HAP-1 (cell line): ENCODE measurements at regions not wholly inside any gene's neighbourhood (a gene's known extent, or its start where the extent isn't known, plus 50 kb on each side); places are given as distances from the start of the nearest gene placed in this dataset.

Experiments
- DNase-seq, 2 experiments: peaks; one replicate each; pipeline ENCODE4 v3.0.0-alpha.2; 2016 to 2020; ENCODE audit warnings: low spot score in 2 of 2
- H3K27me3 ChIP-seq: fragments of 250-450 bp; sonication (Bioruptor Pico); 2 replicates; pipeline ENCODE4 v1.5.1; 2020; ENCODE audit warnings: low read depth, mild to moderate bottlenecking, moderate library complexity
- H3K36me3 ChIP-seq: fragments of 250-450 bp; sonication (Bioruptor Pico); replicated peaks from 2 replicates; pipeline ENCODE4 v1.5.1; 2020; ENCODE audit warnings: mild to moderate bottlenecking
- H3K4me1 ChIP-seq: fragments of 250-450 bp; sonication (Bioruptor Pico); 2 replicates; pipeline ENCODE4 v1.5.1; 2020; ENCODE audit warnings: mild to moderate bottlenecking
- H3K4me3 ChIP-seq: fragments of 250-450 bp; sonication (Bioruptor Pico); 2 replicates; pipeline ENCODE4 v1.5.1; 2020; ENCODE audit warnings: mild to moderate bottlenecking, moderate library complexity
- H3K9me3 ChIP-seq: fragments of 250-450 bp; sonication (Bioruptor Pico); 2 replicates; pipeline ENCODE4 v1.5.1; 2020; ENCODE audit warnings: mild to moderate bottlenecking, moderate library complexity
- in situ Hi-C: fragments of 300-500 bp; cut with MboI; formaldehyde crosslinking; loops from 3 replicates; pipeline ENCODE4 v1.14.3; 2020; ENCODE audit warnings: low sequenced_read_pairs, inconsistent platforms, mixed read lengths

DNA sequence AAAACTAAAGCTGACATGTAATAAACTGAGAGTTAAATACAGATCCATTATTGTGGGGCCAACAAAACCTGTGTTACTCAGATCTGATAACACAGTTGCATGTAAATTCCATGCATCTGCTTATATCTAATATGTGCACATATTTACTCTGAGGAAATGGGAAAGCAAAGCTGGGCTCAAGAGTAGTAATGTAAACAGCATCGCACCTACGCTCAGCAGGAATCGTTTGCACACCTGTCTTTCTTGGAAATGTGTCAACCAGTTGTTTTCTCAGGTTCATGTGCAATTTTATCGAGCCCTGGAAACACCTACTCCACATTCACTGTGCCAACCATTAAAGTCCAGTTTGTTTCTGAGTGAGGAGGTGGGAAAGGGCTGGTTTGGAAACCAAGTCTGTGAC, 80.3 kb upstream of the CNKSR3 start:
- Histone ChIP-seq H3K4me3 (no peak overlapping the region), H3K27me3 (no peaks in the 10 kb centered on the region), H3K9me3 (no peaks in the 10 kb centered on the region), H3K36me3 (no peaks in the 10 kb centered on the region), H3K4me1 (peaks cover 4% of the 10 kb centered on the region)
- in situ Hi-C loops = no loop called here
- no peak for DNase-seq

DNA sequence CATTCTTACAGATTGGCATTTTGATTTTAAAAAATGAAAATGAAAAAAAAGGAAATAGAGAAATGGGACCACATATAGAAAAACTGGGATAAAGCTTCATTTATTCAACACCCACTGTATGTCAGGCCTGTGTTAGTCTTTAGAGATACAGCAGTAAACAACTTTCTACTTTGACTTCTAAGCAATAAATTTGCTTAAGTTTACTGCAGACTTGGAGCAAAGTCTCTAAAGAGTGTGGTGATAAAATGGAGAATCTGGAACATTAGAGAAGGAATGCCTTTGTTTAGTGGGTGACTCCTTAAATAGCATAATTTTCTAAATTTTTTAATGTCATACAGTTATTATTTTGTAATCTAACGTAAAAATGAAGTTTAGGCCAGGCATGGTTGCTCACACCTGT, 80.7 kb upstream of the CNKSR3 start:
- Histone ChIP-seq H3K4me1 (peaks cover 9% of the 10 kb centered on the region), H3K27me3 (no peaks in the 10 kb centered on the region), H3K36me3 (no peaks in the 10 kb centered on the region), H3K4me3 (no peak overlapping the region), H3K9me3 (no peaks in the 10 kb centered on the region)
- in situ Hi-C loops = no loop called here
- no peak for DNase-seq

GRCh38 chr6:154592199-154592860, 81.8 kb upstream of the CNKSR3 start:
- DNase-seq = no peak
- Histone ChIP-seq H3K27me3 (no peaks in the 10 kb centered on the region), H3K4me1 (peaks cover 15% of the 10 kb centered on the region), H3K4me3 (no peak overlapping the region), H3K36me3 (no peaks in the 10 kb centered on the region), H3K9me3 (no peaks in the 10 kb centered on the region)
- in situ Hi-C loops = no loop called here

GRCh38 chr6:154593122-154593521, 82.6 kb upstream of the CNKSR3 start:
- peak in 1 of 2 experiments; percentile 30 for DNase-seq
- in situ Hi-C loops = no loop called here
- H3K4me1 ChIP-seq = peaks cover 15% of the 10 kb centered on the region
- H3K9me3 ChIP-seq = no peaks in the 10 kb centered on the region
- no peaks in the 10 kb centered on the region for H3K36me3 ChIP-seq
- H3K4me3 ChIP-seq = no peak overlapping the region
- H3K27me3 ChIP-seq = no peaks in the 10 kb centered on the region

- in situ Hi-C loops = no loop called here
- H3K36me3 ChIP-seq = no peaks in the 10 kb centered on the region
- no peaks in the 10 kb centered on the region for H3K27me3 ChIP-seq
- H3K4me1 ChIP-seq = peaks cover 15% of the 10 kb centered on the region
- no peak for DNase-seq
- no peaks in the 10 kb centered on the region for H3K9me3 ChIP-seq
- no peak overlapping the region for H3K4me3 ChIP-seq
Observed at GRCh38 chr6:154594496-154595198, 84.2 kb upstream of the CNKSR3 start.

DNA sequence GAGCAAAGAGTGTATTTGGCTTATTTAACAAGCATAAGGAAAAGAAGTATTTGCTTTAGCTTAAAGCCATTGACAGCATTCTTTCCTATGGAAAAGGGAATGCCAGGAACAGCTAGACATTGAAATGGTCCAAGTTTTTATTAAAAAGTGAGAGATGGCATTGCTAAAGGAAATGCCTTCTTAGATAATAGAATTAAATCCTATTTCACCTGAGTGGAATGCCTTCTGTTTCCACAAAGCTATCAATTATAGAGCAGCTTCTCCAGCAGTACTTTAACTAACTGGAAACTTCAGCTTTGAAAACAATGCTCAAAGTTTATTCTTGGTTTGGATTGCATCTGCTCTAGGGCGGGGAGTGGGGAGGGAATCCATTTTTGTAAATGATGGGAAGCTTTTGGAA, 85.1 kb upstream of the CNKSR3 start:
- in situ Hi-C loops = no loop called here
- no peaks in the 10 kb centered on the region for H3K9me3 ChIP-seq
- H3K27me3 ChIP-seq = no peaks in the 10 kb centered on the region
- H3K4me1 ChIP-seq = peaks cover 15% of the 10 kb centered on the region
- H3K4me3 ChIP-seq = no peak overlapping the region
- no peaks in the 10 kb centered on the region for H3K36me3 ChIP-seq
- no peak for DNase-seq

DNA sequence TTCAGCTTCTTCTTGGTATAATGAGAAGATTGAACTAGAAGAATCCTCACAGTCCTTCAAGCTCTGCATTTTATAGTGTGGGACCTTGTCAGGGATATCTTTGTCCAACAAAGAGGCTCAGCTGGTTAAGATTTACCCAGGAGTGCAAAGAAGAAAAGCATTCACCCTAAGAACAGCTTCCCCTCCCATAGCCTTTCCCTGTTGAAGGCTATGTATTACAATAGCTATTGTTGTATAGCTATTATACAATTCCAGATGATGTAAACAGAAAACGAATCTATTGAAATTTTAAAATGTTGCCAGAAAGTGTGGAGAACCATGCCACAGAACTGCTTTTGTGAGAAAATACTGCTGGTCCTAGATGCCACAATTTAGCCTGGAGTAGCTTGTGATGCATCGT, 85.5 kb upstream of the CNKSR3 start:
- peaks cover 15% of the 10 kb centered on the region for H3K4me1 ChIP-seq
- no peaks in the 10 kb centered on the region for H3K9me3 ChIP-seq
- H3K4me3 ChIP-seq = no peak overlapping the region
- in situ Hi-C loops = no loop called here
- H3K27me3 ChIP-seq = no peaks in the 10 kb centered on the region
- DNase-seq = peak; percentile 50 to 89
- no peaks in the 10 kb centered on the region for H3K36me3 ChIP-seq

DNA sequence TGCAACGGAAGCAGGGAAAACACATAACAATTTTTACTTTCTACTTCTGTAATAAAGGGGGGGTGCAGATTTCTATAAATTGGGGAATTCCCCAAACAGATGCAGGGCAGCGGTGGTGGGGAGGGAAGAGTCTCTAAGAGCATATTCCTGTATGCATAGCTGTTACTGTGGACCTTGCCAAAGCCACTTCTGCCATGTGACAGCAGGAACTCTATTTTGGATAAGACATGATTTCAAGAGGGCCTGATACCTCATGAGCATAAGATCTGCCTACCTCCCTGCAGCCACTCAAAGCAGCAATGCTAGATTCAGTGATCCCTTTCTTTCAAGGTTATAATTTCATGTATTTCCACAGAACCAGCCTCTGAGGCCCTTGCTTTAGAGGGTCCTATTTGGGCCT, 86.2 kb upstream of the CNKSR3 start:
- in situ Hi-C loops = no loop called here
- no peaks in the 10 kb centered on the region for H3K27me3 ChIP-seq
- no peaks in the 10 kb centered on the region for H3K36me3 ChIP-seq

DNA sequence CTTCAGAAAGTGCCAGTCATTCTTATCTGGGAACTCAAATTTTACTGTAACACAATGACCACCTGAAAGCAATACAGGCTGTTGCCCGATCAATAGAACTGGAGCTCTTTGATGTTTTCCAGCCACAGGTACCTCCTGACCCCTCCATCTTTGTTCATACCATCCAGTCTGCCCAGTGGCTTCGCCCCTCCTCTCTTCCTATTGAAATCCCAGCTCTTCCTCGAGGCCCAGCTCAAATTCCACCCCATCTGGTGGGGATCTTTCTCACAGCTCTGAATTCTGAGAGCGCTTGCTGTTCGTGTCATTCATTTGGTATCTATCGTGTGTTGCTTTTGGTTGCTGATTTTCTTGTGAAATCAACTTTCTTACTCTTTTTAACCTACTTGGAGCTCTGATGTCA, 87.9 kb upstream of the CNKSR3 start:
- H3K36me3 ChIP-seq = no peaks in the 10 kb centered on the region
- in situ Hi-C loops = no loop called here
- no peaks in the 10 kb centered on the region for H3K9me3 ChIP-seq
- no peaks in the 10 kb centered on the region for H3K27me3 ChIP-seq
- no peak overlapping the region for H3K4me3 ChIP-seq
- DNase-seq = no peak
- H3K4me1 ChIP-seq = peaks cover 15% of the 10 kb centered on the region

More for the DNA sequence above, 86.2 kb upstream of the CNKSR3 start:
- DNase-seq = no peak
- peaks cover 15% of the 10 kb centered on the region for H3K4me1 ChIP-seq
- H3K4me3 ChIP-seq = no peak overlapping the region
- no peaks in the 10 kb centered on the region for H3K9me3 ChIP-seq

GRCh38 chr6:154602296-154602695, 91.8 kb upstream of the CNKSR3 start:
- no peak for DNase-seq
- no peaks in the 10 kb centered on the region for H3K9me3 ChIP-seq
- in situ Hi-C loops = no loop called here
- no peak overlapping the region for H3K4me3 ChIP-seq
- peaks cover 5% of the 10 kb centered on the region; the same call in 1 of the 2 replicates for H3K4me1 ChIP-seq
- no peaks in the 10 kb centered on the region for H3K27me3 ChIP-seq
- no peaks in the 10 kb centered on the region for H3K36me3 ChIP-seq

DNA sequence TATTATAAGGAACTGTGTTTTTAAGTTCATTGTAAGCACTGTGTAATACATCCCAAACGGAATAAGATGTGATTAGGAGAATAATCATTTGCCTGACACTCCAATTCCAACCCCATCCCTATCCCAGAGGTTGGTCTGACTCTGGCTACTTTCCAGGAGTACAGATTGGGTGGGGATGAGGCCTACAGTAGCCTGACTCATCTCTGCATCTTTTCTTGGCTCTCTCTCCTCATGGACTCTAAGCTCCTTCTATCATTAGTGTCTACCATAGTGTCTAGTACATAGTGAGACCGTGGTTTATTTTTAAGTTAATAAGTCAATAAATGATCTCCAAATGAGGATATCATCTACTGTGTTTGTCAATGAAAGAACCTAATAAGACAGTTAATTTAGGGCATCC, 92.2 kb upstream of the CNKSR3 start:
- Histone ChIP-seq H3K27me3 (no peaks in the 10 kb centered on the region), H3K9me3 (no peaks in the 10 kb centered on the region), H3K4me1 (peaks cover 5% of the 10 kb centered on the region; the same call in 1 of the 2 replicates), H3K4me3 (no peak overlapping the region), H3K36me3 (no peaks in the 10 kb centered on the region)
- in situ Hi-C loops = no loop called here
- no peak for DNase-seq

GRCh38 chr6:154604119-154604518, 93.6 kb upstream of the CNKSR3 start:
- in situ Hi-C loops = no loop called here
- no peak for DNase-seq
- Histone ChIP-seq H3K4me3 (no peak overlapping the region), H3K4me1 (peaks cover 5% of the 10 kb centered on the region; the same call in 1 of the 2 replicates), H3K27me3 (no peaks in the 10 kb centered on the region), H3K36me3 (no peaks in the 10 kb centered on the region), H3K9me3 (no peaks in the 10 kb centered on the region)

- in situ Hi-C loops = no loop called here
- peak in 1 of 2 experiments; percentile 30 for DNase-seq
- Histone ChIP-seq H3K27me3 (no peaks in the 10 kb centered on the region), H3K4me1 (peaks cover 5% of the 10 kb centered on the region; the same call in 1 of the 2 replicates), H3K9me3 (no peaks in the 10 kb centered on the region), H3K4me3 (no peak overlapping the region), H3K36me3 (no peaks in the 10 kb centered on the region)
Observed at GRCh38 chr6:154605178-154605881, 94.8 kb upstream of the CNKSR3 start.

DNA sequence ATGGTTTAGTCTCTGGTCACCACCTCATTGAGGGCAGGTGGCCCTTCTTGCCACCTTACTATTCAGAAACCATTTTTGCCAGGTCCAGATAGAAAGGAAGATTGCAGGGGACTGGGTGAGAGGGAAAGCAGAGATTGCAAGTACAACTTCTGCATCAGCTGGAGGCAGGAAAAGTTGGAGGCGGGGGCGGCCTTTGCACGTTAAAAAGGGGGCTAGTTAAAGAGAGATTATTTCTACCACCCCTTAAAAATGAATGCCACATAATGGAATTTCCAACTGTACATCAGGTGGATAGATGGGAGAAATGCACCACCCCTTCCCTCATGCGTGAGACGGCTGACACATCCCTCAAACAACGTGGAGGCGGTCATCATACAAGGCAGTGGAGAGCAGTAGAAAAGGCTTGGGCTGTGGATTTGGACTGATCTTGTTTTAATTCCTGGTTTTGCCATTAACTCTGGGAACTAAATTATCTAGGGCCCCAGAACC, 95.4 kb upstream of the CNKSR3 start:
- Histone ChIP-seq H3K4me1 (peaks cover 5% of the 10 kb centered on the region; the same call in 1 of the 2 replicates), H3K27me3 (no peaks in the 10 kb centered on the region), H3K36me3 (no peaks in the 10 kb centered on the region), H3K9me3 (no peaks in the 10 kb centered on the region), H3K4me3 (no peak overlapping the region)
- no peak for DNase-seq
- in situ Hi-C loops = no loop called here
